IMR-90 (cell line): ENCODE measurements at regions not wholly inside any gene's neighbourhood (a gene's known extent, or its start where the extent isn't known, plus 50 kb on each side); places are given as distances from the start of the nearest gene placed in this dataset.

Source experiments
- ATAC-seq: fragments of 200-7000 bp; cut with Tn5 transposase; 2 replicates; pipeline ENCODE4 v1.9.1; 2020; ENCODE audit warnings: low read depth, mild to moderate bottlenecking, moderate library complexity
- BruUV-seq: library from RNA; stranded (reverse); fragments of 400-500 nt; replicated peaks from 2 replicates; lab custom pipeline; 2021; lab: Mats Ljungman, UMichigan
- CTCF ChIA-PET: fragments of 300-600 bp; formaldehyde crosslinking; extraction: SDS; loops from one replicate; lab custom pipeline; 2021; ENCODE audit warnings: antibody characterized with exemption; lab: Yijun Ruan, JAX
- POLR2A ChIA-PET: fragments of 300-600 bp; sonication (Branson Sonifier 250); formaldehyde crosslinking; loops from one replicate; lab custom pipeline; 2022; ENCODE audit warnings: antibody characterized with exemption; ENCODE audit not compliant: unreplicated experiment; lab: Charles Lee
- DNase-seq: peaks from one replicate; pipeline ENCODE4 v3.0.0; 2013
- H2AFZ ChIP-seq: replicated peaks from 2 replicates; pipeline ENCODE3; 2013; ENCODE audit warnings: low read length, mild to moderate bottlenecking; ENCODE audit not compliant: poor library complexity
- H2AK5ac ChIP-seq: 2 replicates; pipeline ENCODE4 v1.6.1; 2013; ENCODE audit warnings: low read depth, low read length, inconsistent platforms
- H2AK9ac ChIP-seq: replicated peaks from 2 replicates; pipeline ENCODE3; 2013; ENCODE audit warnings: mild to moderate bottlenecking, low read depth, low read length, moderate library complexity; ENCODE audit not compliant: poor library complexity
- H2BK120ac ChIP-seq: 2 replicates; pipeline ENCODE4 v1.6.1; 2013; ENCODE audit warnings: low read depth, low read length, inconsistent platforms
- H2BK15ac ChIP-seq: 3 replicates; pipeline ENCODE4 v1.6.1; 2013; ENCODE audit warnings: low read depth, low read length, inconsistent platforms
- H2BK20ac ChIP-seq: 2 replicates; pipeline ENCODE4 v1.6.1; 2013; ENCODE audit warnings: low read depth, mild to moderate bottlenecking, inconsistent platforms, low read length, moderate library complexity
- H2BK5ac ChIP-seq: 2 replicates; pipeline ENCODE4 v1.6.1; 2013; ENCODE audit warnings: mild to moderate bottlenecking, low read depth, low read length, inconsistent platforms; ENCODE audit not compliant: poor library complexity, severe bottlenecking
- H3K14ac ChIP-seq: replicated peaks from 2 replicates; pipeline ENCODE4 v1.6.1; 2013; ENCODE audit warnings: low read depth, low read length, inconsistent platforms
- H3K18ac ChIP-seq: 2 replicates; pipeline ENCODE4 v1.6.1; 2013; ENCODE audit warnings: low read depth, low read length, control low read depth
- H3K23ac ChIP-seq: 2 replicates; pipeline ENCODE4 v1.6.1; 2013; ENCODE audit warnings: low read depth, low read length, inconsistent platforms
- H3K27ac ChIP-seq: 2 replicates; pipeline ENCODE4 v1.5.1; 2013; ENCODE audit warnings: mild to moderate bottlenecking, control low read depth, low read length; ENCODE audit not compliant: insufficient read depth
- H3K27me3 ChIP-seq: 2 replicates; pipeline ENCODE4 v1.6.1; 2013; ENCODE audit warnings: low read length; ENCODE audit not compliant: control insufficient read depth, insufficient read depth
- H3K36me3 ChIP-seq: 2 replicates; pipeline ENCODE4 v1.6.1; 2013; ENCODE audit warnings: low read length, mixed read lengths; ENCODE audit not compliant: control insufficient read depth, insufficient read depth
- H3K4ac ChIP-seq: 2 replicates; pipeline ENCODE4 v1.6.1; 2013; ENCODE audit warnings: low read depth, low read length, inconsistent platforms
- H3K4me1 ChIP-seq: 2 replicates; pipeline ENCODE4 v1.6.1; 2013; ENCODE audit warnings: low read length, mixed read lengths; ENCODE audit not compliant: control insufficient read depth, insufficient read depth
- H3K4me2 ChIP-seq: 2 replicates; pipeline ENCODE4 v1.6.1; 2013; ENCODE audit warnings: low read depth, mild to moderate bottlenecking, control low read depth, low read length, moderate library complexity
- H3K4me3 ChIP-seq: 2 replicates; pipeline ENCODE4 v1.5.1; 2013; ENCODE audit warnings: low read depth, mild to moderate bottlenecking, control low read depth, low read length, moderate library complexity; ENCODE audit not compliant: insufficient read depth
- H3K56ac ChIP-seq: 2 replicates; pipeline ENCODE4 v1.6.1; 2013; ENCODE audit warnings: low read length, inconsistent platforms; ENCODE audit not compliant: insufficient read depth; ENCODE audit errors: extremely low read depth
- H3K79me1 ChIP-seq, 2 experiments: 2 replicates each; pipeline ENCODE4 v1.6.1; 2013; ENCODE audit warnings: low read length in 2 of 2, inconsistent platforms in 1 of 2, low read depth in 1 of 2
- H3K9ac ChIP-seq: 2 replicates; pipeline ENCODE4 v1.6.1; 2013; ENCODE audit warnings: low read depth, low read length, control low read depth
- H3K9me1 ChIP-seq: 2 replicates; pipeline ENCODE4 v1.6.1; 2013; ENCODE audit warnings: low read length, inconsistent platforms; ENCODE audit not compliant: insufficient read depth
- H3K9me3 ChIP-seq: 2 replicates; pipeline ENCODE4 v1.6.1; 2013; ENCODE audit warnings: low read length; ENCODE audit not compliant: control insufficient read depth, insufficient read depth
- H4K20me1 ChIP-seq: 2 replicates; pipeline ENCODE4 v1.6.1; 2013; ENCODE audit warnings: low read length, inconsistent platforms; ENCODE audit not compliant: insufficient read depth
- H4K5ac ChIP-seq: 2 replicates; pipeline ENCODE4 v1.6.1; 2013; ENCODE audit warnings: mild to moderate bottlenecking, low read depth, low read length, control low read depth
- H4K8ac ChIP-seq, 2 experiments: 2 replicates each; pipeline ENCODE4 v1.6.1; 2013; ENCODE audit warnings: low read depth in 2 of 2, low read length in 2 of 2, control low read depth in 1 of 2, inconsistent platforms in 1 of 2
- H4K91ac ChIP-seq: 2 replicates; pipeline ENCODE4 v1.6.1; 2013; ENCODE audit warnings: low read depth, low read length, inconsistent platforms; ENCODE audit not compliant: insufficient read depth
- BHLHE40 ChIP-seq: fragments of 150-350 bp; IDR thresholded peaks from 2 replicates; pipeline ENCODE4 v1.6.1; 2016; ENCODE audit warnings: mild to moderate bottlenecking, low read depth, low read length
- CEBPB ChIP-seq: IDR thresholded peaks from 2 replicates; pipeline ENCODE4 v1.6.1; 2012; ENCODE audit warnings: low read depth, low read length, improper control_type of control experiment
- CHD1 ChIP-seq: IDR thresholded peaks from 2 replicates; pipeline ENCODE4 v1.6.1; 2012; ENCODE audit warnings: low read depth, low read length, improper control_type of control experiment
- CTCF ChIP-seq: conservative IDR thresholded peaks from 2 replicates; pipeline ENCODE4 v1.5.1; 2012; ENCODE audit warnings: mild to moderate bottlenecking, low read depth, low read length, improper control_type of control experiment
- ELK1 ChIP-seq: fragments of 150-350 bp; IDR thresholded peaks from 2 replicates; pipeline ENCODE4 v1.6.1; 2016; ENCODE audit warnings: low read depth, mild to moderate bottlenecking, low read length, moderate library complexity, borderline replicate concordance
- FOS ChIP-seq: fragments of 150-350 bp; IDR thresholded peaks from 2 replicates; pipeline ENCODE4 v1.6.1; 2016; ENCODE audit warnings: low read depth, low read length
- MAFK ChIP-seq: IDR thresholded peaks from 2 replicates; pipeline ENCODE4 v1.6.1; 2012; ENCODE audit warnings: low read depth, low read length, improper control_type of control experiment
- MAZ ChIP-seq: IDR thresholded peaks from 2 replicates; pipeline ENCODE4 v1.6.1; 2012; ENCODE audit warnings: low read depth, mild to moderate bottlenecking, low read length, improper control_type of control experiment, moderate library complexity, borderline replicate concordance
- MXI1 ChIP-seq: IDR thresholded peaks from 2 replicates; pipeline ENCODE4 v1.6.1; 2012; ENCODE audit warnings: low read depth, mild to moderate bottlenecking, low read length, moderate library complexity, borderline replicate concordance
- NFE2L2 ChIP-seq: fragments of 150-350 bp; IDR thresholded peaks from 2 replicates; pipeline ENCODE4 v1.6.1; 2016; ENCODE audit warnings: low read depth, mild to moderate bottlenecking, low read length
- POLR2A ChIP-seq: IDR thresholded peaks from 2 replicates; pipeline ENCODE4 v1.6.1; 2012; ENCODE audit warnings: mild to moderate bottlenecking, low read depth, low read length
- RAD21 ChIP-seq: IDR thresholded peaks from 2 replicates; pipeline ENCODE4 v1.6.1; 2012; ENCODE audit warnings: low read length, improper control_type of control experiment
- RCOR1 ChIP-seq: IDR thresholded peaks from 2 replicates; pipeline ENCODE4 v1.6.1; 2012; ENCODE audit warnings: mild to moderate bottlenecking, low read length, improper control_type of control experiment; ENCODE audit not compliant: insufficient replicate concordance
- RFX5 ChIP-seq: IDR thresholded peaks from 2 replicates; pipeline ENCODE4 v1.8.0; 2012; ENCODE audit warnings: low read depth, mild to moderate bottlenecking, low read length, moderate library complexity
- SMC3 ChIP-seq: fragments of 150-350 bp; IDR thresholded peaks from 2 replicates; pipeline ENCODE4 v1.6.1; 2016; ENCODE audit warnings: low read depth, mild to moderate bottlenecking, antibody characterized with exemption, low read length, moderate library complexity
- USF2 ChIP-seq: fragments of 150-350 bp; IDR thresholded peaks from 2 replicates; pipeline ENCODE4 v1.6.1; 2017; ENCODE audit warnings: mild to moderate bottlenecking, antibody characterized with exemption, low read length, low read depth
- WGBS, 2 experiments: methylation state at CpG; one replicate each; pipeline versions ENCODE4 v1.1.5 to v1.1.7; 2013; ENCODE audit warnings: missing lambda C conversion rate in 2 of 2; ENCODE audit not compliant: insufficient read length in 1 of 2; ENCODE audit errors: extremely low coverage in 2 of 2; 5-methylcytosine and 5-hydroxymethylcytosine counted together
- dilution Hi-C: fragments of 300-500 bp; cut with HindIII; formaldehyde crosslinking; loops from one replicate; pipeline ENCODE4 v1.14.3; 2018; ENCODE audit warnings: low sequenced_read_pairs; ENCODE audit not compliant: unreplicated experiment
- in situ Hi-C: fragments of 300-500 bp; cut with MboI; formaldehyde crosslinking; loops from 3 replicates; pipeline ENCODE4 v1.14.3; 2019; ENCODE audit warnings: low sequenced_read_pairs, inconsistent platforms, mixed read lengths
- intact Hi-C: fragments of 100-400 bp; cut with micrococcal nuclease; formaldehyde crosslinking; loops from 2 replicates; pipeline ENCODE4 v1.10.0; 2022

- no peak overlapping the region for H3K23ac ChIP-seq
- no peak overlapping the region for H3K27ac ChIP-seq
- peaks cover 10% of the 10 kb centered on the region for H3K9me3 ChIP-seq
- H2AK9ac ChIP-seq = no peak overlapping the region
- H3K18ac ChIP-seq = no peak overlapping the region
- ChIA-PET CTCF (no interaction called here), POLR2A (no interaction called here)
- no peaks in the 10 kb centered on the region for H3K36me3 ChIP-seq
- no peak overlapping the region for H3K14ac ChIP-seq
- dilution Hi-C loops (no loop called here), intact Hi-C loops (no loop called here), in situ Hi-C loops (no loop called here)
- no peak overlapping the region for H3K4me3 ChIP-seq
- no peak overlapping the region for H3K4me2 ChIP-seq
- no peak overlapping the region for H2BK120ac ChIP-seq
- H3K79me1 ChIP-seq = no peaks in the 10 kb centered on the region
- H2BK5ac ChIP-seq = no peak overlapping the region
- H3K56ac ChIP-seq = no peak overlapping the region
- no TSS peak for BruUV-seq
- no peak overlapping the region for H4K8ac ChIP-seq
- TF ChIP-seq SMC3 = no peak
- no peak for TF ChIP-seq BHLHE40
- no peak for TF ChIP-seq RFX5
- no peak for TF ChIP-seq MAFK
- no peak for TF ChIP-seq USF2
- no peak for TF ChIP-seq FOS
- TF ChIP-seq ELK1 = no peak
- no peak for TF ChIP-seq CEBPB
- no peak for TF ChIP-seq POLR2A
- no peak for TF ChIP-seq MAZ
- no peak for TF ChIP-seq MXI1
- TF ChIP-seq NFE2L2 = no peak
- no peak for TF ChIP-seq RAD21
- TF ChIP-seq CHD1 = no peak
- TF ChIP-seq CTCF = no peak
- no peak for TF ChIP-seq RCOR1
- H2BK15ac ChIP-seq = no peak overlapping the region
- no peak overlapping the region for H2AK5ac ChIP-seq
- H2BK20ac ChIP-seq = no peak overlapping the region
- WGBS, 2 experiments = no CpG with 5 or more reads among the region's 4 CpGs
- H2AFZ ChIP-seq = no peak overlapping the region
- H4K20me1 ChIP-seq = no peaks in the 10 kb centered on the region
- H4K5ac ChIP-seq = no peak overlapping the region
- no peak for ATAC-seq
- no peaks in the 10 kb centered on the region for H3K27me3 ChIP-seq
- no peaks in the 10 kb centered on the region for H3K4me1 ChIP-seq
- no peak overlapping the region for H3K9ac ChIP-seq
- no peak overlapping the region for H3K4ac ChIP-seq
- DNase-seq = no peak
- no peak overlapping the region for H4K91ac ChIP-seq
- no peaks in the 10 kb centered on the region for H3K9me1 ChIP-seq
Observed at GRCh38 chr9:118987167-118987566, 382.1 kb downstream of the BRINP1 start.
